CD14-positive monocyte (primary cell): ENCODE measurements at regions not wholly inside any gene's neighbourhood (a gene's known extent, or its start where the extent isn't known, plus 50 kb on each side); places are given as distances from the start of the nearest gene placed in this dataset.

Experiments
- DNase-seq, 3 donors: peaks; one replicate each; pipeline ENCODE4 v3.0.0-alpha.2; 2011 to 2022
- H2AFZ ChIP-seq: 2 replicates; pipeline ENCODE4 v1.6.0; 2012; ENCODE audit warnings: mild to moderate bottlenecking, low read depth, low read length, inconsistent platforms; ENCODE audit not compliant: insufficient read depth, poor library complexity, severe bottlenecking
- H3K27ac ChIP-seq, 2 donors: 1 replicate in 1 of 2; 2 replicates in 1 of 2; pipeline ENCODE4 v1.5.1; 2012 to 2013; ENCODE audit warnings: low read length in 2 of 2, control low read depth in 1 of 2, inconsistent platforms in 1 of 2, low read depth in 1 of 2, mild to moderate bottlenecking in 1 of 2
- H3K27me3 ChIP-seq, 2 donors: one replicate each; pipeline versions ENCODE4 v1.6.0 to v1.6.1; 2011 to 2013; ENCODE audit warnings: low read length in 2 of 2; ENCODE audit not compliant: control insufficient read depth in 2 of 2, insufficient read depth in 2 of 2
- H3K36me3 ChIP-seq, 2 donors: replicated peaks in 1 of 2; 1 replicate in 1 of 2; 2 replicates in 1 of 2; pipeline versions ENCODE4 v1.5.1 to v1.6.1; 2012 to 2013; ENCODE audit warnings: low read length in 2 of 2, control low read depth in 1 of 2, inconsistent platforms in 1 of 2, mild to moderate bottlenecking in 1 of 2; ENCODE audit not compliant: insufficient read depth in 2 of 2, control insufficient read depth in 1 of 2
- H3K4me1 ChIP-seq, 2 donors: 1 replicate in 1 of 2; 2 replicates in 1 of 2; pipeline versions ENCODE4 v1.5.1 to v1.6.1; 2012 to 2013; ENCODE audit warnings: low read length in 2 of 2, control low read depth in 1 of 2, inconsistent platforms in 1 of 2, mild to moderate bottlenecking in 1 of 2, moderate library complexity in 1 of 2; ENCODE audit not compliant: insufficient read depth in 2 of 2, control insufficient read depth in 1 of 2
- H3K4me2 ChIP-seq: replicated peaks from 2 replicates; pipeline ENCODE3; 2012; ENCODE audit warnings: low read length, moderate library complexity, mild to moderate bottlenecking; ENCODE audit not compliant: poor library complexity, severe bottlenecking; ENCODE audit errors: extremely low read depth
- H3K4me3 ChIP-seq, 3 experiments: fragments of 200-600 bp in 1 of 3; sonication (generic) in 1 of 3; replicated peaks in 1 of 3; 1 replicate in 2 of 3; 2 replicates in 1 of 3; pipeline ENCODE4 v1.5.1; 2011 to 2013; ENCODE audit warnings: low read length in 3 of 3, mild to moderate bottlenecking in 3 of 3, control low read depth in 2 of 3, low read depth in 2 of 3, inconsistent platforms in 1 of 3, moderate library complexity in 1 of 3
- H3K79me2 ChIP-seq: 2 replicates; pipeline ENCODE4 v1.6.0; 2012; ENCODE audit warnings: mild to moderate bottlenecking, control low read depth, inconsistent platforms, low read length, moderate library complexity; ENCODE audit not compliant: insufficient read depth
- H3K9ac ChIP-seq: 2 replicates; pipeline ENCODE4 v1.6.0; 2017; ENCODE audit warnings: low read length, mild to moderate bottlenecking; ENCODE audit not compliant: insufficient read depth, poor library complexity, severe bottlenecking
- H3K9me3 ChIP-seq, 2 donors: replicated peaks in 1 of 2; 1 replicate in 1 of 2; 2 replicates in 1 of 2; pipeline versions ENCODE4 v1.5.1 to v1.6.1; 2012 to 2013; ENCODE audit warnings: low read length in 2 of 2, control low read depth in 1 of 2; ENCODE audit not compliant: control insufficient read depth in 1 of 2, insufficient read depth in 1 of 2
- H4K20me1 ChIP-seq: 2 replicates; pipeline ENCODE4 v1.6.0; 2012; ENCODE audit warnings: mild to moderate bottlenecking, low read length, control low read depth, moderate library complexity; ENCODE audit not compliant: insufficient read depth
- H3K27ac Mint-ChIP-seq, 7 donors: one replicate each; pipeline ENCODE4 v1.8.0; 2020; ENCODE audit warnings: mild to moderate bottlenecking in 7 of 7, mixed read lengths in 7 of 7, moderate library complexity in 6 of 7, inconsistent platforms in 2 of 7
- H3K27me3 Mint-ChIP-seq, 3 donors: one replicate each; pipeline ENCODE4 v1.8.0; 2021 to 2022; ENCODE audit warnings: low read depth in 3 of 3, mild to moderate bottlenecking in 3 of 3, mixed read lengths in 3 of 3, moderate library complexity in 3 of 3, inconsistent platforms in 1 of 3
- H3K36me3 Mint-ChIP-seq, 2 donors: one replicate each; pipeline ENCODE4 v1.8.0; 2020; ENCODE audit warnings: mixed read lengths in 2 of 2, inconsistent platforms in 1 of 2, mild to moderate bottlenecking in 1 of 2
- H3K4me1 Mint-ChIP-seq: one replicate; pipeline ENCODE4 v1.8.0; 2020; ENCODE audit warnings: mild to moderate bottlenecking, mixed read lengths
- H3K4me3 Mint-ChIP-seq, 2 donors: one replicate each; pipeline ENCODE4 v1.8.0; 2020; ENCODE audit warnings: mild to moderate bottlenecking in 2 of 2, mixed read lengths in 2 of 2, moderate library complexity in 1 of 2
- H3K9me3 Mint-ChIP-seq, 7 donors: one replicate each; pipeline ENCODE4 v1.8.0; 2020 to 2022; ENCODE audit warnings: mixed read lengths in 7 of 7, mild to moderate bottlenecking in 6 of 7, moderate library complexity in 6 of 7, inconsistent platforms in 2 of 7
- WGBS: methylation state at CpG from one replicate; pipeline ENCODE4 v1.1.5; 2013; ENCODE audit warnings: missing lambda C conversion rate; ENCODE audit not compliant: insufficient coverage; 5-methylcytosine and 5-hydroxymethylcytosine counted together
- intact Hi-C, 2 donors: fragments of 100-400 bp; cut with micrococcal nuclease; formaldehyde crosslinking; loops; one replicate each; pipeline versions ENCODE4 v1.15.0 to v1.15.1; 2023
- TF ChIP-seq, protein P1 (sequence below): fragments of 200-600 bp; IDR thresholded peaks from one replicate; pipeline ENCODE4 v1.8.0; 2022; ENCODE audit warnings: antibody characterized with exemption, mild to moderate bottlenecking

DNA sequence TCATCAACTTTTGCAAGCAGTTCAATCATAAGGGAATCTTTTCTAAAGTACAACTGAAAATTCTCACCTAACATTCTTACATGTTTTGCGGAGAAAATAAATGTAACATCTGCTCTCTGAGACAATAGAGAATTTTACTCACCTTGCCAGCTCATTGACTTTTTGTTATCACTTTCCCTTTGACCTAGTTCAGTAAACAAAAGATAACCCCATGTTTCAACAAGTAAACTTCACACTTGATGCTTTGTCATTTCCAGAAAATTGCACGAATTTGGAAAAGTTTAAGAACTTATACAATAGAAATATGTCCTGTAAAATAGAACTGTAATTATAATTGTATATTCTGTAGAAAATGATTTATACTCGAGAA, 1110.0 kb upstream of the ACVR2A start:
- Histone ChIP-seq H3K4me3 (no peak overlapping the region), H3K9me3 (no peaks in the 10 kb centered on the region), H3K9ac (no peak overlapping the region), H3K79me2 (no peaks in the 10 kb centered on the region), H2AFZ (no peak overlapping the region), H4K20me1 (no peaks in the 10 kb centered on the region), H3K27me3 (no peaks in the 10 kb centered on the region), H3K36me3 (no peaks in the 10 kb centered on the region), H3K27ac (no peak overlapping the region), H3K4me1 (no peaks in the 10 kb centered on the region), H3K4me2 (no peak overlapping the region)
- DNase-seq = no peak
- Mint-ChIP-seq H3K36me3 (no peaks in the 10 kb centered on the region), H3K4me3 (no peak overlapping the region), H3K27ac (no peak overlapping the region), H3K4me1 (no peaks in the 10 kb centered on the region), H3K9me3 (no peaks in the 10 kb centered on the region), H3K27me3 (no peaks in the 10 kb centered on the region)
- no CpG with 5 or more reads among the region's 3 CpGs for WGBS
- intact Hi-C loops = no loop called here
- TF ChIP-seq, protein P1, sequence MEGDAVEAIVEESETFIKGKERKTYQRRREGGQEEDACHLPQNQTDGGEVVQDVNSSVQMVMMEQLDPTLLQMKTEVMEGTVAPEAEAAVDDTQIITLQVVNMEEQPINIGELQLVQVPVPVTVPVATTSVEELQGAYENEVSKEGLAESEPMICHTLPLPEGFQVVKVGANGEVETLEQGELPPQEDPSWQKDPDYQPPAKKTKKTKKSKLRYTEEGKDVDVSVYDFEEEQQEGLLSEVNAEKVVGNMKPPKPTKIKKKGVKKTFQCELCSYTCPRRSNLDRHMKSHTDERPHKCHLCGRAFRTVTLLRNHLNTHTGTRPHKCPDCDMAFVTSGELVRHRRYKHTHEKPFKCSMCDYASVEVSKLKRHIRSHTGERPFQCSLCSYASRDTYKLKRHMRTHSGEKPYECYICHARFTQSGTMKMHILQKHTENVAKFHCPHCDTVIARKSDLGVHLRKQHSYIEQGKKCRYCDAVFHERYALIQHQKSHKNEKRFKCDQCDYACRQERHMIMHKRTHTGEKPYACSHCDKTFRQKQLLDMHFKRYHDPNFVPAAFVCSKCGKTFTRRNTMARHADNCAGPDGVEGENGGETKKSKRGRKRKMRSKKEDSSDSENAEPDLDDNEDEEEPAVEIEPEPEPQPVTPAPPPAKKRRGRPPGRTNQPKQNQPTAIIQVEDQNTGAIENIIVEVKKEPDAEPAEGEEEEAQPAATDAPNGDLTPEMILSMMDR = no peak

DNA sequence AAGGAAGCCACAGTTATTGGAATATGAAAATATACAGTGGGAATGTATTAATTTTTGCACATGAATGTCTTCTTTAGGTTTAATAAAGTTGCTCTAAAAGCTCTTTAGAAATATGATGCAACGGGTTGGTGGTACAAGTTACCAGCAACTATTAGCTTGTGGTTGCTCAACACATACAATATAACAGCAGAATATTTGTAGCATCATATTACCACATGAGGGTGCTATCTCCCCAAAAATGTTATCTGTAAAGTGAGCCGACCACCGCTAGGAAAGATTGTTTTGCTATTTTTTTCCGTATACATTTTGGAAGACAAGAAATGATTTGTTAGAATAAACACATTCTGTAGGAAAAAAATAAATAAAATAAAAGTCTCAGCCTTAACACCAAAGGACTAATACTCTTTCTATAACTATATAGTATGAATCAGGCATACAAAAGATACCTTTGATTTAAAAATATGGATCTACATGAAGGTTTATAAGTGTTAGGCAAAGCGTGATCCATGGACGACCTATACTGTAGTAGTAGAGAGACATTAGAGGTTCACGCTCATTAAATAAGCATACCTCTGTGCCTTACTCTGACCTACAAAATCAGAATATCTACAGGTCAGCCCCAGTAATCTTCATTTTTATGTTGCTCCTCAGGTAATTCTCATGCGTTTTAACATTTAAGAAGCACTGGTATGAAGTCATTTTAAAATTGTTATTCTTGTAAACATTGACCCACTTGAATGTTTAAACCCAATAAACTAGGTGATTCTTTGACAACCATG, 1110.6 kb upstream of the ACVR2A start:
- Histone ChIP-seq H3K4me3 (no peak overlapping the region), H3K9me3 (no peaks in the 10 kb centered on the region), H3K9ac (no peak overlapping the region), H3K79me2 (no peaks in the 10 kb centered on the region), H3K4me2 (no peak overlapping the region), H4K20me1 (no peaks in the 10 kb centered on the region), H3K27me3 (no peaks in the 10 kb centered on the region), H2AFZ (no peak overlapping the region), H3K4me1 (no peaks in the 10 kb centered on the region), H3K27ac (no peak overlapping the region), H3K36me3 (no peaks in the 10 kb centered on the region)
- H3K4me1 Mint-ChIP-seq = no peaks in the 10 kb centered on the region
- H3K27ac Mint-ChIP-seq = no peak overlapping the region
- WGBS = 0% methylated on average over 1 of the region's 8 CpGs
- H3K4me3 Mint-ChIP-seq = no peak overlapping the region
- intact Hi-C loops = no loop called here
- no peaks in the 10 kb centered on the region for H3K27me3 Mint-ChIP-seq
- DNase-seq = no peak
- TF ChIP-seq, protein P1 = no peak
- no peaks in the 10 kb centered on the region for H3K9me3 Mint-ChIP-seq
- H3K36me3 Mint-ChIP-seq = no peaks in the 10 kb centered on the region
